Activated naive CD8-positive, alpha-beta T cell (primary cell): ENCODE measurements at regions not wholly inside any gene's neighbourhood (a gene's known extent, or its start where the extent isn't known, plus 50 kb on each side); places are given as distances from the start of the nearest gene placed in this dataset.

Experiments
- H3K27ac Mint-ChIP-seq: one replicate; pipeline ENCODE4 v1.8.0; 2021; ENCODE audit warnings: mixed read lengths
- H3K27me3 Mint-ChIP-seq: one replicate; pipeline ENCODE4 v1.8.0; 2021; ENCODE audit warnings: mixed read lengths
- H3K36me3 Mint-ChIP-seq: one replicate; pipeline ENCODE4 v1.8.0; 2021; ENCODE audit warnings: mixed read lengths
- H3K4me1 Mint-ChIP-seq: one replicate; pipeline ENCODE4 v1.8.0; 2021; ENCODE audit warnings: low read depth, mixed read lengths
- H3K4me3 Mint-ChIP-seq: one replicate; pipeline ENCODE4 v1.8.0; 2021; ENCODE audit warnings: mild to moderate bottlenecking, mixed read lengths
- H3K9me3 Mint-ChIP-seq: one replicate; pipeline ENCODE4 v1.8.0; 2021; ENCODE audit warnings: low read depth, mixed read lengths

DNA sequence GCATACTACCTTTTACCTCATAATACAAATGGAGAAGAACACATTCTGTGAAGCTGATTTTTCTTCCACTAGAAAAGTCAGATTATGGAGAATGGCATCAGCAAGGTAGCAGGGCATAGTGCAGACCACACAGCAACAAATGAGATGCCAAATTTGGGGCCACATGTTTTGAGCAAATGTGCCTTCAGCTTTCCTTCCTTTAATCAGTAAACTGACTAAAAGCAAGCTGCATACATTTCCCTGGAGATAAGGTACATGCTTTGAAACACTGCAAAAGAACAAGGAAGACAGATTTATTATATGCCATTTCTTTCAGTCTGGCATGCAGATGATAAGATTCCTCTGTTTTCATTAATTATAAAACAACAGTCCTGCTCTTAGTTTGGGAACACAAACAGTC is 67.1 kb upstream of the GUCY1A1 start:
- no peaks in the 10 kb centered on the region for H3K9me3 Mint-ChIP-seq
- peaks cover 2% of the 10 kb centered on the region for H3K4me1 Mint-ChIP-seq
- no peaks in the 10 kb centered on the region for H3K36me3 Mint-ChIP-seq
- no peak overlapping the region for H3K4me3 Mint-ChIP-seq
- H3K27ac Mint-ChIP-seq, result no peak overlapping the region
- H3K27me3 Mint-ChIP-seq, result peaks cover 1% of the 10 kb centered on the region

DNA sequence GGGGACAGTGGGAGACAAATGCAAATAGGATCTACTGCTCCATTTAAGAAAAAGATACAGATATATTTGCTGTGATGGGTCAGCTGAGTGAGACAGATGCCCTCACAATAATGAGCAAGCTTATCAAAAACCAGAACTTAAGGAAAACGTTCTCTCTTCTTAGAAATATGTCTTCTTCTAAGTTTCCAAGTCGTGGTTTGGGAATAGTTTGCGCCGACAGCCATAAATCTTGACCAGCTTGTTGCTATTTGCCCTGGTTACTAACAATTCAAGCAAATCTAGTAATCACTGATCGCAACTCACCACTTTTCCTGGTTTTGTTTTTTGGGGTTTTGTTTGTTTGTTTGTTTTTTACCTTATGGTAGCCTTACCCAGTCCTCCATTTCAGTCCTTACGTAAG is 67.6 kb upstream of the GUCY1A1 start:
- no peak overlapping the region for H3K27ac Mint-ChIP-seq
- H3K4me3 Mint-ChIP-seq, result no peak overlapping the region
- H3K9me3 Mint-ChIP-seq, result no peaks in the 10 kb centered on the region
- H3K36me3 Mint-ChIP-seq, result no peaks in the 10 kb centered on the region
- peaks cover 2% of the 10 kb centered on the region for H3K4me1 Mint-ChIP-seq
- peaks cover under 1% of the 10 kb centered on the region for H3K27me3 Mint-ChIP-seq

DNA sequence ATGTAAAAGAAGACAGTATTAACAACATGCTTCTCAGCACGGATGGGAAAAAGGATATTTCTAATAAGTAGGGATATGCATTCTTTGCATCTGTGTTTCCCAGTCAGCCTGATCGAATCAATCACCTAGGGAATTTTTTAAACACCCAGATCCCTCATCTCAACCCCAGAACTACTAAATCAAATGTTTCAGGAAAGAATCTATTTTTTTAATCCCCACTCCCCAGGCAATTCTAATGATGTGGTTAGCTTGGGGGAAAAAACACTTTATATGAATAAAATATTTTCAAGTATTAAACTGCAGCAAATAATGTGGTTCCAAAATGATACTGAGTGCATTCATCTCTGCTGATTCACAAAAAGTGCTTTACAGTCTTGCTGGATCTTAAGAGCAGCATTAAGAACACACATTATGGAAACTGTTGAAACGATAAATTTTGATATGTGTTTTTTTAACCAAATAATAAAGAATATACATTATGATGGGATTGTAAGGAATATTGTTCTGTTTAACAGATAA is 68.7 kb upstream of the GUCY1A1 start:
- no peaks in the 10 kb centered on the region for H3K36me3 Mint-ChIP-seq
- H3K4me3 Mint-ChIP-seq, result no peak overlapping the region
- H3K4me1 Mint-ChIP-seq, result peaks cover 1% of the 10 kb centered on the region
- H3K27me3 Mint-ChIP-seq, result no peaks in the 10 kb centered on the region
- H3K27ac Mint-ChIP-seq, result no peak overlapping the region
- H3K9me3 Mint-ChIP-seq, result no peaks in the 10 kb centered on the region

DNA sequence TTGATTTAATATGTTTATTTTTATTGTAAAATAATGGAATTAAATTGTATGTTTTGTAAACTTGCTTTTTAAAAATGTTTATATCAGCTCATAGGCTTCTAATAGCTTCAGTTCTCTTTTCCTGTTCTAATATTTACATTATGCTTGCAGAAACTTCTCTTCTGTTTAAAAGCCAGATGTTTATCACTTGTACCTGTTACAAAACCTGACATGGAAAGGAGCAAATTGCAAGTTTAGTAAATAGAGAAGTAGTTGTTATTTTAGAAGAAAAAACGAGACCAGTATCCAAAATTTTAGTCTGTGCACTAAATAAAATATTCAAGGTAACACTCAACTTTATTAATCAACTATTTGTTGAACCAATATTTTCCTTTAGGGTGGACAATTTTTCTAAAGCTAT is 69.4 kb upstream of the GUCY1A1 start:
- no peaks in the 10 kb centered on the region for H3K4me1 Mint-ChIP-seq
- no peaks in the 10 kb centered on the region for H3K27me3 Mint-ChIP-seq
- H3K36me3 Mint-ChIP-seq, result no peaks in the 10 kb centered on the region
- no peak overlapping the region for H3K4me3 Mint-ChIP-seq
- no peaks in the 10 kb centered on the region for H3K9me3 Mint-ChIP-seq
- no peak overlapping the region for H3K27ac Mint-ChIP-seq

DNA sequence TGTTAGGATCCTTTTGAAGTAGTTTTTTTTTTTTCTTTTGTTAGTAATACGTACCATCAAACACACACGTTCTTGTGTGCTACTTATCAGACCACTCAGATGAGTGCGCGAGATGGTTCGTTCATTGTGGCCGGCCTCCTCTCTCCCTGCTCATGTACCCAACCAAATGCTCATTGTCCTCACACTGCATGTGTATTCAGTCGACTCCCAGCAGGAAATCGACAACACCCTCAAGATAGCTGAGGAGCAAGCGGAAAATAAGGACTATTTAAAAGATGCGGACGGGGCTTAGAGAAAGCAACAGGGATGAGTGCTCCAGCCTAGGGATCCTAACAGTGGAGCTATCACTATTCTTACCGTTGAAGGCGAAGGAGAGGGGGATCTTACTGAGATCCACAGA is 72.9 kb upstream of the GUCY1A1 start:
- Mint-ChIP-seq H3K4me3 (no peak overlapping the region), H3K27me3 (peaks cover 2% of the 10 kb centered on the region), H3K4me1 (no peaks in the 10 kb centered on the region), H3K9me3 (no peaks in the 10 kb centered on the region), H3K27ac (no peak overlapping the region), H3K36me3 (no peaks in the 10 kb centered on the region)

DNA sequence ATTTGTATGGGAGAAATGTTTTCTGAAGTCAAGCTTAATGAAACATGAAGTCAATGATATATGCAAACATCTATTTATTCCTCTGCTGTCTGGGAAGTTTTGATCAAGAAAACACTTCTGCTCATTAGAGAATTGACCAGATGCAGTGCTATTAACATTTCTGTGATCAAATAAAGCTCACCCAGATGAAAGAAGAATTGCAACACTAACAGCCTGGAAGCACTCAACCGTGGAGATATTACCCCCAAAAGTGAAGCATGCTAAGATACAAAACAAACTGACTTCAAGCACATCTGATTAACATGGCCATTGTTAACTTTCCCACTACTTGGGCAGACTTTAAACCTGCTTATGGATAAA is 73.7 kb upstream of the GUCY1A1 start:
- H3K36me3 Mint-ChIP-seq, result no peaks in the 10 kb centered on the region
- no peak overlapping the region for H3K4me3 Mint-ChIP-seq
- H3K27me3 Mint-ChIP-seq, result peaks cover 2% of the 10 kb centered on the region
- no peaks in the 10 kb centered on the region for H3K4me1 Mint-ChIP-seq
- no peaks in the 10 kb centered on the region for H3K9me3 Mint-ChIP-seq
- no peak overlapping the region for H3K27ac Mint-ChIP-seq

DNA sequence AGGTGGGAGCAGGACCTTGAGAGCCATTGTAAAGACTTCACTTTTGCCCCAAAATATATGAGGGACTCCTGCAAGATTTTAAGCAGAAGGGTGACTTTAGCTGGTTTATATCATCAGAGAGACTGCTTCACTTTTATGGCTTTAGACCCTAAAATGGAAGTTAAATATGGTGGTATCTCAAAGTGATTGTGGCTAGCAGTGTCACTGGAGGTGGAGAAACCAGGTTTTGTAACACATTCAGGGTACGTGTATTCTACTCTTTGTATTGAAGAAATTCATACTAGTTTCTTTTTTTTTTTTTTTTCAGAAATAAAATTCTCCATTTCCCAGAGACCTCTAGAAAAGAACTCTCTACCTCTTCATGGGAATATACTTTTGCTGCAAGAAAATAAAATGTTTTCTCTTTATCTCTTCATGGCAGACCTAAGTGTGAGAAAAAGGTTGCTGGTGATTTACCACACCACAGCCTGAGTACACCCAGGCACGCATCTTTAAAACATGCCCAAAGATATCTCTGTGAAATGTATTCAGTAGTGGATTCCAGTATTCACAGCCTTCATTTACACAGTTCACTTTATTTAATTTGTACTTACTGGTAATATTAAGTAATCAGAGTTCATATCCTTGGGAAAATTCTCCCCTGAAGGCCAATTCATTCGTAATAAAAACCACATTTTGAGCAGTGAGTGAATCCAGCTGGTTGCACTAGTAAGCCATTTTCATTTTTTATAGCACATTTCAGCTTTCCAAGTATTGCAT is 74.3 kb upstream of the GUCY1A1 start:
- no peaks in the 10 kb centered on the region for H3K36me3 Mint-ChIP-seq
- H3K4me3 Mint-ChIP-seq, result no peak overlapping the region
- H3K4me1 Mint-ChIP-seq, result no peaks in the 10 kb centered on the region
- H3K27ac Mint-ChIP-seq, result no peak overlapping the region
- no peaks in the 10 kb centered on the region for H3K9me3 Mint-ChIP-seq
- H3K27me3 Mint-ChIP-seq, result peaks cover 2% of the 10 kb centered on the region

DNA sequence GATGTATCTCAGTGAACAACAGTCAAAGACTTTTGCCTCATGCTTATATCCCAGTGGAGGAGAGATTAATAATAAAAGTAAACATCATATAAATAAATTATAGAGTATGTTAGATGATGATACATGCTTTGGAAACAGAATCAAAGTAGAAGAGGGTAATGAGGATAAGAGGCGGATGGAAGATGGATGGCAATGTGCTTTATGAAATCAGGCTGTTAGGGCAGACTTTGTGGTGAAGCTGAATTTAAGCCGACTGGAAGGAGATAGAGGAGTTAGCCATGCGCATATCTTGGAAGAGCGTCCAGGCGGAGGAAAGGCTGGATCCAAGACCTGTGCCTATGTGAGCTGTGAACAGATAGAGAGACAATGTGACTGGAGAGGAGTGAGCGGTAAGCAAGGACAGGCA is 74.9 kb upstream of the GUCY1A1 start:
- H3K9me3 Mint-ChIP-seq, result no peaks in the 10 kb centered on the region

DNA sequence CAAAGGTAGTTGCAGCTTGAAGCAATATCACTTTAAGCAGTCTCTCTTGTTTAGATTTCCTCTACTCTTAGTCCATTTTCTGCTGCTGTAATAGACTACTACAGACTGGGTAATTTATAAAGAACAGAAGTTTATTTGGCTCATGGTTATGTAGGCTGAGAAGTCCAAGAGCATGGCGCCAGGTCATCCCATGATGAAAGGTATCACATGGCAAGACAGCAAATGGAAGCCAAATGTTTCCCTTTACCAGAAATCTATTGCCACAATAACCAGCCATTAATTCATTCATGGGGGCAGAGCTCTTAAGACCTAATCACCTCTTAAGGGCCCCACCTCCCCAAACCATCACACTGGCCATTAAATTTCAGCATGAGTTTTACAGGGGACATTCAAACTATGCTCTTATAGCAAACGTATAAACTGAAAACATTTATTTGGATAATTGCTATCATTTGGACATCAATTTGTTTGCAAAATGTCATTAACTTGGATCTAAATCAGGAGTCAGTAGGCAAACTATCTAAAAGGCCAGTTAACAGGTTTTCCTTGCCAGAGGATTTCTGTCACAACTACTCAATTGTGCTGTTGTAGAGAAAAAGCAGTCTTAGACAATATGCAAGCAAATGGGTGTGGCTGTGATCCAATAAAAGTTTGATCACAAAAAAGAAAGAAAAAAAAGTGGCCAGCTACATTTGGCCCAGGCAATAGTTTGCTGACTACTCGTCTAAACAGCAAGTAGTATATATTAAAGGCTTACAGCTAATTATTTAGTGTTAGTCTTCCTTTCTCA is 75.7 kb upstream of the GUCY1A1 start:
- Mint-ChIP-seq H3K4me3 (no peak overlapping the region), H3K4me1 (no peaks in the 10 kb centered on the region), H3K27ac (no peak overlapping the region), H3K27me3 (peaks cover 2% of the 10 kb centered on the region), H3K9me3 (no peaks in the 10 kb centered on the region), H3K36me3 (no peaks in the 10 kb centered on the region)

More for the DNA sequence above, 74.9 kb upstream of the GUCY1A1 start:
- peaks cover 2% of the 10 kb centered on the region for H3K27me3 Mint-ChIP-seq
- H3K36me3 Mint-ChIP-seq, result no peaks in the 10 kb centered on the region
- H3K27ac Mint-ChIP-seq, result no peak overlapping the region
- H3K4me1 Mint-ChIP-seq, result no peaks in the 10 kb centered on the region
- H3K4me3 Mint-ChIP-seq, result no peak overlapping the region

DNA sequence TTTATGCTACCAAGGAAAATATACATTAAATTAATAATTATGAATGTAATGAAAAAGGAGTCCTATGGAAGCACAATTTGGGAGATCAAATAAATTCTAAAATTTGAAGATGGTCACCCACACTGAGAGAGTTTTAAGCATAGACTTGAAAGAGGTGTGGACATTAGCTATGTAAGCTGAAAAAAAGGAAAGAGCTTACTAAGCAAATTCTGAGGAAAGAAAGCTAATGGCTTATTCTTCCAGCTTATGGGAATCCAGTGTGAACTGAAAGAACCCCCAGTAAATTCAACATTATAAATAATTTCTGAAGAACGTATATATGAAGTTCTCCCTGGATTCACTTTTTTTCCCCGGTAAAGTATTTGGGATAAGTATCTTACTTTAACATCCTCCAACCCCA is 78.2 kb upstream of the GUCY1A1 start:
- Mint-ChIP-seq H3K27ac (no peak overlapping the region), H3K4me1 (peaks cover 4% of the 10 kb centered on the region), H3K9me3 (no peaks in the 10 kb centered on the region), H3K27me3 (peaks cover 2% of the 10 kb centered on the region), H3K4me3 (no peak overlapping the region), H3K36me3 (no peaks in the 10 kb centered on the region)

DNA sequence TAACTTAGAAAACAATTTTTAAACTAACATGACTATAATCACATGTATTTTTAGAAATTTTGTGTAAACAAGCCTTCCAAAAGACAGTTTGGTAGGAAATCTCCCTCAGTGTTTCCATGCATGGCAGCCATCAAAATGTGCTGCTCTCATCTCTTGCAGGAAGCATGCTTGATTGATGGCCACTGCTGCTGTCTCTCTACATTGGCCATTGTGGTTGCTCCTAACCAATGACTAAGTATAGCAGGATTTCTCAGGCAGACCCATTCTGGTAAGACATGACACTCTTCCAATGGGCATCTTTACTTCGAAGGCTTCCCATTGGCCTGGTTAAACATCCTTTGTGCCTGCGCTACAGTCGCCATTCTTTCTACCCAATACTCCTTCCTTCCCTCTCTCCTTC is 78.9 kb upstream of the GUCY1A1 start:
- Mint-ChIP-seq H3K4me3 (no peak overlapping the region), H3K27me3 (peaks cover 2% of the 10 kb centered on the region)

DNA sequence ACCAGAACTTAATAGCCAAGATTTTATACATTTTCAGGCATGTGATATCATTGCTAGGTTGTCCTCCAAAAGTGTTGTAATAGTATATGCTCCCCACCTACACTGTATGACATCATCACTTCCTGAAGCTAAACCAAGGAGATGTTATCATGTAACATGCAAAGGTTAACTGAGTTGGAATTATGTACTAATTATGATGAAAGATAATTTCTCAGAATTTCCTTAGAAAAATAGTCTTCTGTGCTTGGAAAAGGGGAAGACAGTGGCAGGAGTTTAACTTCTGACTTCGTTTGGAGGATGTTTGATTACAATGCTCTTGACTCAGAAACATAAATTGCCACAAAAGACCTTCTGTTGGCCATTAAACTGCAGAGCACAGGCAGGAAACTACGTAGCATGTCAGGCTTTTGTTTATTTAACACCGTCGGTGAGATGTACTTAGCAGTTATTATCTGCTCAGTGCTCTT is 83.6 kb upstream of the GUCY1A1 start:
- Mint-ChIP-seq H3K4me3 (peak overlapping the region; percentile 46), H3K4me1 (peaks cover 11% of the 10 kb centered on the region), H3K9me3 (no peaks in the 10 kb centered on the region), H3K27ac (peak overlapping the region; percentile 75), H3K36me3 (no peaks in the 10 kb centered on the region), H3K27me3 (no peaks in the 10 kb centered on the region)

More for the DNA sequence above, 78.9 kb upstream of the GUCY1A1 start:
- Mint-ChIP-seq H3K9me3 (no peaks in the 10 kb centered on the region), H3K36me3 (no peaks in the 10 kb centered on the region), H3K4me1 (peaks cover 10% of the 10 kb centered on the region), H3K27ac (no peak overlapping the region)

DNA sequence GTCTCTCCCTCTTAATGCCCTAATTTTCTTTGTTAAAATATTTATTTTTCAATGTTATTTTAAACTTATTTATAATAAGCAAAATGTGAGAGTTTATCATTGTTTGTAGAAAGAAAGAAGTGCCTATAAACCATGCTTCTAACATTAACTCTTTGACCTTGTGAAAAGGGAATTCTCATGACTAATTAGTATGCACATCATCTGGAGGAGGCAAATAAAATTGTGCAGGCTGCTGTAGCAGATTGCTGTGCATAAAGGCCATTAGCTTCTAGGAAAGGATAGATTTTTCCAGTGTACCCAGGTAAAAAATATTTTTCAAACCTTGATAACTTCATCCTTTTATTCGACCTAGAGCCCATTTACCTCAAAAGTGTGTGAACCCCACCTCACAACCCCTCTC is 84.6 kb upstream of the GUCY1A1 start:
- H3K9me3 Mint-ChIP-seq, result no peaks in the 10 kb centered on the region
- no peaks in the 10 kb centered on the region for H3K36me3 Mint-ChIP-seq
- H3K4me1 Mint-ChIP-seq, result peaks cover 11% of the 10 kb centered on the region
- H3K27ac Mint-ChIP-seq, result no peak overlapping the region
- no peak overlapping the region for H3K4me3 Mint-ChIP-seq
- no peaks in the 10 kb centered on the region for H3K27me3 Mint-ChIP-seq

DNA sequence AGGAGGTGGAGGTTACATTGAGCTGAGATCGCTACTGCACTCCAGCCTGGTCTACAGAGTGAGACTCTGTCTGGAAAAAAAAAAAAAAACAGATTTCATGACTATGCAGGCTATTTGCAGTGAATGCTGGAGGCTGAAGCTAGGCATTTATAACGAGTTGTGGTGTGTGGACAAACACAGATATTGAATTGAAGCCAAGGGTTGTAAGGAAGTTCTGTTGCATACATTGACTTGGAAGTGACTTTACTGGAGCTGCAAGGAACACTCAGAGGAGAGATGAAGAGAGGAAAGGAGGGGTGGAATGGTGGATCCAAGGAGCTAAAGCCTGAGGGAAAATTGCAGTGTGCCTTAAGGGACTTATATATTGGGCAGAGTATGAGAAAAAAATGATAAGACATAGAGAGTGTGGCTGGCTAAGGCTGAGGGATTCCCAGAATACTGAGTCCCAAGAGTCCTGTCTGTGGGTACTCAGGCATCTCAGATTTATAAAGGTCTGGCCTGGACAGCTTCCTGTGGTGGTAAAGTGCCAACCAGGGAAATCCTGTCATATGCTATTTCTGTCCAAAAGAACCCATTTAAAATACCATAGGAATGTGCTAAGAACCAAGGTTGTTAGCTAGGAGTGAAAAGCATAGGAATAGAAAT is 87.8 kb upstream of the GUCY1A1 start:
- Mint-ChIP-seq H3K9me3 (no peaks in the 10 kb centered on the region), H3K27me3 (peaks cover 1% of the 10 kb centered on the region), H3K36me3 (no peaks in the 10 kb centered on the region), H3K4me3 (no peak overlapping the region), H3K4me1 (peaks cover 11% of the 10 kb centered on the region), H3K27ac (no peak overlapping the region)

DNA sequence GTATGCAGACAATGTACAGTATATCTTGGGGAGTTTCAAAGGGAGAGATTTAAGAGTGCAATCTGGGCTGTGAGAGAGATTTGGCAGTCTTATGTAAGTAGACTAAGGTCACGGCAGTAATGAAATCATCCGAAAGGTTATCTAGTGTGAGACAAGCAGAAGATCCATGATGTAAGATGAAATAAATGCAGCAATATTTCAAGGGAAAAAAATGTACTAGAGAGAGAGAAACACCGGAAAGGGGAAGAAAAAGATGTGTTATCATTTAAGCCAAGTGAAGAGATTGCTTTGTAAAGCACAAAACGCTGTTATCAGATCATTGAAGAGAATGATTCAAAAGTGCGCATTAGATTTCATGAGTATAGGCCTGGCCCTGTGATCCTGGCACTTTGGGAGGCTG is 88.4 kb upstream of the GUCY1A1 start:
- Mint-ChIP-seq H3K4me3 (no peak overlapping the region), H3K9me3 (no peaks in the 10 kb centered on the region), H3K27ac (no peak overlapping the region), H3K36me3 (no peaks in the 10 kb centered on the region), H3K4me1 (peaks cover 5% of the 10 kb centered on the region), H3K27me3 (peaks cover 1% of the 10 kb centered on the region)
